Ascending aorta (tissue), 2 donors: ENCODE measurements at regions not wholly inside any gene's neighbourhood (a gene's known extent, or its start where the extent isn't known, plus 50 kb on each side); places are given as distances from the start of the nearest gene placed in this dataset.

Source experiments
- DNase-seq, 2 donors: peaks; one replicate each; pipeline ENCODE4 v3.0.0-alpha.2; 2019; ENCODE audit warnings: low spot score in 2 of 2
- H3K27ac ChIP-seq, 2 donors: fragments of 200-600 bp; sonication (generic); one replicate each; pipeline ENCODE4 v1.5.1; 2016 to 2017; ENCODE audit warnings: mild to moderate bottlenecking in 1 of 2
- H3K27me3 ChIP-seq: fragments of 200-600 bp; sonication (generic); one replicate; pipeline ENCODE4 v1.5.1; 2017
- H3K36me3 ChIP-seq, 2 donors: fragments of 200-600 bp; sonication (generic); one replicate each; pipeline ENCODE4 v1.5.1; 2016
- H3K4me1 ChIP-seq, 2 donors: fragments of 200-600 bp; sonication (generic); one replicate each; pipeline ENCODE4 v1.5.1; 2016 to 2017; ENCODE audit warnings: mild to moderate bottlenecking in 1 of 2
- H3K4me3 ChIP-seq, 2 donors: fragments of 200-600 bp; sonication (generic); one replicate each; pipeline ENCODE4 v1.5.1; 2016 to 2017; ENCODE audit warnings: mild to moderate bottlenecking in 1 of 2
- H3K9me3 ChIP-seq, 2 donors: fragments of 200-600 bp; sonication (generic); one replicate each; pipeline ENCODE4 v1.5.1; 2016
- CTCF ChIP-seq, 3 experiments: fragments of 200-600 bp in 2 of 3; fragments of 450-650 bp in 1 of 3; sonication (generic) in 2 of 3; IDR thresholded peaks; one replicate each; pipeline ENCODE4 v1.5.1; 2016 to 2019; ENCODE audit warnings: antibody characterized with exemption in 3 of 3, mild to moderate bottlenecking in 1 of 3, moderate library complexity in 1 of 3
- intact Hi-C: fragments of 100-400 bp; cut with DNase I; formaldehyde crosslinking; loops from one replicate; pipeline ENCODE4 v1.15.1; 2023

- H3K27me3 ChIP-seq = no peaks in the 10 kb centered on the region
- no peaks in the 10 kb centered on the region for H3K9me3 ChIP-seq
- no peaks in the 10 kb centered on the region for H3K36me3 ChIP-seq
- H3K4me3 ChIP-seq = no peak overlapping the region
- no peak overlapping the region for H3K27ac ChIP-seq
- intact Hi-C loops = no loop called here
- no peak for TF ChIP-seq CTCF (IDR thresholded peaks at IDR 0.05)
- H3K4me1 ChIP-seq = no peaks in the 10 kb centered on the region
- no peak for DNase-seq
Measured at GRCh38 chr1:90186506-90187322, 191.8 kb downstream of the ZNF326 start.

GRCh38 chr1:90176530-90176929, 181.6 kb downstream of the ZNF326 start:
- H3K4me1 ChIP-seq = no peaks in the 10 kb centered on the region
- no peak for DNase-seq
- H3K27ac ChIP-seq = no peak overlapping the region
- no peak for TF ChIP-seq CTCF (IDR thresholded peaks at IDR 0.05)
- intact Hi-C loops = no loop called here
- H3K36me3 ChIP-seq = no peaks in the 10 kb centered on the region
- H3K9me3 ChIP-seq = no peaks in the 10 kb centered on the region
- no peaks in the 10 kb centered on the region for H3K27me3 ChIP-seq
- H3K4me3 ChIP-seq = no peak overlapping the region

- Histone ChIP-seq H3K36me3 (no peaks in the 10 kb centered on the region), H3K4me1 (no peaks in the 10 kb centered on the region), H3K4me3 (no peak overlapping the region), H3K9me3 (no peaks in the 10 kb centered on the region), H3K27me3 (no peaks in the 10 kb centered on the region), H3K27ac (no peak overlapping the region)
- DNase-seq = no peak
- no peak for TF ChIP-seq CTCF (IDR thresholded peaks at IDR 0.05)
- intact Hi-C loops = no loop called here
Measured at GRCh38 chr1:90175490-90176167, 180.7 kb downstream of the ZNF326 start.

- DNase-seq = no peak
- no peak overlapping the region for H3K4me3 ChIP-seq
- TF ChIP-seq CTCF (IDR thresholded peaks at IDR 0.05) = no peak
- intact Hi-C loops = no loop called here
- no peaks in the 10 kb centered on the region for H3K27me3 ChIP-seq
- no peaks in the 10 kb centered on the region for H3K36me3 ChIP-seq
- H3K27ac ChIP-seq = no peak overlapping the region
- H3K4me1 ChIP-seq = no peaks in the 10 kb centered on the region
- no peaks in the 10 kb centered on the region for H3K9me3 ChIP-seq
Measured at GRCh38 chr1:90174246-90174645, 179.3 kb downstream of the ZNF326 start.

GRCh38 chr1:90162216-90162615, 167.3 kb downstream of the ZNF326 start:
- intact Hi-C loops = no loop called here
- no peak for TF ChIP-seq CTCF (IDR thresholded peaks at IDR 0.05)
- no peaks in the 10 kb centered on the region for H3K4me1 ChIP-seq
- H3K9me3 ChIP-seq = no peaks in the 10 kb centered on the region
- H3K27me3 ChIP-seq = no peaks in the 10 kb centered on the region
- no peaks in the 10 kb centered on the region for H3K36me3 ChIP-seq
- H3K4me3 ChIP-seq = no peak overlapping the region
- no peak for DNase-seq
- no peak overlapping the region for H3K27ac ChIP-seq
